ENCODE measurements at regions not wholly inside any gene's neighbourhood (a gene's known extent, or its start where the extent isn't known, plus 50 kb on each side); places are given as distances from the start of the nearest gene placed in this dataset.

DNA sequence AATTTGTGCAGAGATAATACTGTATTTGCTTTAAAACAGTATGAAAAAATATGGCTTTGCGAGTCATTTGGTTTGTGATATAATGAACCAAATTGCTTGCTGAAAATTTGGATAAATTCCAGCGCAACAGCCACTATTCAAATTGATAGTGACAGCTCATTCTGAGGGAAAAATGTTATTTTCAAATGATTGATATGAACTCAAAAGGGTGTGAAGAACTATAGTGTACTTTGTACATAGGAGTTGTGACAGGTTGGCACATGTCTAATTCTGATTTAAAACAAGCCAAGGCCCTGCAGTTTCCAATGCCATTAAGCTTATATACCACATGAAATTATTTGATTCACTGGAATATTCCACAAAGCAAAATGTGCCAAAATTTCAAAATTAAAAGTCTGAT is 1628.9 kb upstream of the AGA start:
- Histone ChIP-seq H3K4me3 (no peak overlapping the region), H3K27me3 (no peaks in the 10 kb centered on the region), H3K9me3 (no peaks in the 10 kb centered on the region), H3K36me3 (no peaks in the 10 kb centered on the region)
- DNase-seq = no peak

DNA sequence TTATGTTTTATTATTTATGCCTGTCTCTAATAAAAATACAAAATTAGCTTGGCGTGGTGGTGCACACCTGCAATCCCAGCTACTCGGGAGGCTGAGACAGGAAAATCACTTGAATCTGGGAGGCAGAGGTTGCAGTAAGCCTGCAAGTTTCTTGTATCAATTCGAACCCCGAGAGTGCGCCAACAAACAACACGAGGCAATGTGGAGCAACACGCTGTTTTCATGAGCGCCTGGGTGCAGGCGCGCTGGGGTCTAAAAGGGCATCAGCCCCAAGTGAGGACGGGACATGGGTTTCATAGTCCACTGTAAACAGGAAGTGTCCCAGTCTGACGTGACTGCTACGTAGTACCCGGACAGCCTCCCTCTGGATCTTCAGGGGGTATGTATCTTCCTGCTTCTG is 1634.6 kb upstream of the AGA start:
- Histone ChIP-seq H3K27me3 (no peaks in the 10 kb centered on the region), H3K4me3 (no peak overlapping the region), H3K36me3 (no peaks in the 10 kb centered on the region), H3K9me3 (no peaks in the 10 kb centered on the region)
- no peak for DNase-seq

DNA sequence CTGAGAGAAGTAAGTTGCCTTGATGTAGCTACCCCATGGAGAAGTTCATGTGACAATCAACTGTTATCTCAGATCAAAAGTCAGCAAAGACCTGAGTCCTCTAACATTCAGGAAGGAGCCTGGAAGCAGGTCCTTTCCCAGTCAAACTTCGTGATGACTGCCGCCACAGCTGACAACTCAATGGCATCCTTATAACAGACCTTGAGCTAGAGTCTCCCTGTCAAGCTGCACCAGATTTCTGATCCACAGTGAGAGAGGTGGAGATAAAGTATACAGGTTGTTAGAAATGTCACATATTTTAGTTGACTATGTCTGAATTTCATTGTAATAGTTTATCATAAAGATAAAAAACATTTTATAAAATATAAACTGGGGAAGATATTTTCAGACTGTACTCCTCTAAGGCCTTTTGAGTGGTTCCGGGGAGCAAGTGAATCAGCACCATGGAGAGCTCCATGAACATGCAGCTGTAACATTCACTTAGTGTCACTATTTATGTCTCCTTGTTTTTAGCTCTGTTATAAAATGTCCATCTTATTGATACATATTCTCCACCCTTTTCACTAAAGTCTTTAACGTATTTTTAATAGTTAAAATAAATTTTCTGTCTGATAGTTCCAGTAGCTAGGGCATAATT is 1653.5 kb upstream of the AGA start:
- H3K27me3 ChIP-seq = no peaks in the 10 kb centered on the region
- DNase-seq = no peak
- H3K9me3 ChIP-seq = no peaks in the 10 kb centered on the region
- H3K36me3 ChIP-seq = no peaks in the 10 kb centered on the region
- no peak overlapping the region for H3K4me3 ChIP-seq

DNA sequence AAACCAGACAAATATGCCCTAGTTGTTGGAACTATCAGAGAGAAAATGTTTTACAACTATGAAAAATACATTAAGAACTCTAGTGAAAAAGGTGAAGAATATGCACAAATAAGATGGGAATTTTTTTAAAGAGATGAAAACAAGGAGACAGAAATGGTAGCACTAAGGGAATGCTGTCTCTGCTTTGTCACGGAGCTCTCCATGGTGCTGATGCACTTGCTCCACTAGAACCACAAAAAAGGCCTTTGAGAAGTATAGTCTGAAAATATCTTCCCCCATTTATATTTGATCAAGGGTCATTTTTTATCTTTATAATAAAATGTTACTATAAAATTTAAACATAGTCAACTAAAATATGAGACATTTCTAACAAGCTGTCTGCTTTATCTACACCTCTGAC is 1655.5 kb upstream of the AGA start:
- Histone ChIP-seq H3K27me3 (no peaks in the 10 kb centered on the region), H3K9me3 (no peaks in the 10 kb centered on the region), H3K4me3 (no peak overlapping the region), H3K36me3 (no peaks in the 10 kb centered on the region)
- no peak for DNase-seq

DNA sequence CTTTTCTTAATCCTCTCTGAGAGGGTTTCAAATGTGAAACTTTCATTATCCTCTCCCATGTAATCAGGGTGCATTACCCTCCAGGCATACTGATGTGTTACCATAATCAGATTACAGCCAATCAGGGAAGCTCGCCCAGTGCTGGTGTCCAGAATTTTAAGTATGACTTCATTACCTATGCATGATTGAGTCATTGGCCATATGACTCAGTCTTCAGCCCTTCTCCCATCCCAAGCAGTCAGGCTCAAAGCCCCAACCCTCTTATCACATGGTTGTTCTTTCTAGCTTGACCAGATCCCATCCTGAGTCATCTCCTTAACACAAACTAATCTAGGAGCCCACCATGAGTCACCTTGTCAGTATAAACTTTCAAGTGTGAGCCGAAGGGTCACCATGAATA is 1668.1 kb upstream of the AGA start:
- no peak overlapping the region for H3K4me3 ChIP-seq
- peak; percentile 23 for DNase-seq

DNA sequence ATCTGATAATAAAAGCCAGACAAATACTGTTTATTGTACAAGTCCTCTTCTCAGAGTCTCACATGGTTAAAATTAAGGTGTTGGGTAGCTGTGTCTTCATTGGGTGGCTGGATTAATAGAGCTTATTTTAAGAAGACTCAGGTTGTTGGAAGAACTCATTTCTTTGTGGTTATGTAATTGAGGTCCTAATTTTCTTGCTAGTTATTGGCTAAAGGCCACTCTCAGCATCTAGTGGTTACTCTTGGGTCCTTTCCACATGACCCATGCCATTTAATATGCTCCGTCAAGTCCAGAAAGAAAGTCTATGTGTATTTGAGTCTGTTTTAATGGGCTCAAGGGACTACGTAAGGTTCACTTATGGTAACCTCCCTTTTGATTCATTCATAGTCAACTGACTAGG is 1668.6 kb upstream of the AGA start:
- no peak for DNase-seq
- H3K4me3 ChIP-seq = no peak overlapping the region
- no peaks in the 10 kb centered on the region for H3K9me3 ChIP-seq
- no peaks in the 10 kb centered on the region for H3K36me3 ChIP-seq
- no peaks in the 10 kb centered on the region for H3K27me3 ChIP-seq

More for the DNA sequence above, 1668.1 kb upstream of the AGA start:
- Histone ChIP-seq H3K27me3 (no peaks in the 10 kb centered on the region), H3K36me3 (no peaks in the 10 kb centered on the region), H3K9me3 (no peaks in the 10 kb centered on the region)

DNA sequence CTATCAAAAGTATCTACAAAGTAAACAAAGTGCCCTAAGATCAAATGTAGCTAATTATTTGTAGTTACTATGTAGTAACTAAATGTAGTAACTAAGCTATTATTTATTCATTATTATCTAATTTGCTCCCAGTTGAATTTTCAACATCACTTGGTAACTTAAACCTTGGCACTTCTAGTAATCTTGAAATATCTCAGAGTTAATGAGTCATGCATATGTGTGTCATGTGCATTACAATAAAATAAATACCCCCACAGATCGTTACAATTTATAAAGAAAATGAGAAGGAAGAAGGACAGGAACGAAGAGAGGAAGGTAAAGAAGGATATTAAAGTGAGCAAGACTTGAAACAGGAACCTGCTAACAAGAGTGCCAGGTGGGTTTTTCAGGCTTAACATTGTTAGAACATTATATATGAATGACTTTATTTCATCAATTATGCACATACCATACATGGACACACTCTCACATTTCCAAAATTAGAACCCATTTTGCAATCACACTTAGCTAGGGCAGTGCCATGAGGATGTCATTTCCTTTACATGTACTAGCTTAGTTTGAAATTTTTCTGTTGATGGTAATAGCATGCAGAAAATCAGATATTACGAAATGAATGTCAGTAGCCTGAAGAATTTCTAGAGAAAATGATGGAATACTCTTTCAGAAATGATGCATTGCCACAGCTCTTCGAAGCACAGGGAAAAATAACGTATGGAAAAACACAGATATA is 1670.4 kb upstream of the AGA start:
- Histone ChIP-seq H3K4me3 (no peak overlapping the region), H3K27me3 (no peaks in the 10 kb centered on the region), H3K36me3 (no peaks in the 10 kb centered on the region), H3K9me3 (no peaks in the 10 kb centered on the region)
- DNase-seq = no peak

DNA sequence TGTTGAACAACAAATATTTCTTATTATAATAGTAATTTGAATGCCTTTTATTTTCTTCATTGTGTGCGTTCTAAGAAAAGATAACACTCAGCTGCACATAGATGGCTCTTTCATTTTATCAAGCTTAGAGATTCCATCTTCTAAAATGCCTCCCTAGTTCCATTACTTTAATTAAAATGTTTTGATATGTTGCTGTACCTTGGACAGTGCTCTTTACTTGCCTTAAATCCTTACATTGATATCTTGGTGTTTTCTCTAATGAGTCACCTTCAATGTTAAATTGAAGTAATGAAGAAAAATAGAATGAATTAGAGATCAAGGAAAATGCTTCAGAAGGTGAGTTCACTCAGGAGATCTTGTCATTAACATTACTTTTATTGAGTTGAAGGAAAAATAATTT is 1672.4 kb upstream of the AGA start:
- no peaks in the 10 kb centered on the region for H3K9me3 ChIP-seq
- no peak for DNase-seq
- no peaks in the 10 kb centered on the region for H3K36me3 ChIP-seq
- H3K27me3 ChIP-seq = no peaks in the 10 kb centered on the region
- H3K4me3 ChIP-seq = no peak overlapping the region

DNA sequence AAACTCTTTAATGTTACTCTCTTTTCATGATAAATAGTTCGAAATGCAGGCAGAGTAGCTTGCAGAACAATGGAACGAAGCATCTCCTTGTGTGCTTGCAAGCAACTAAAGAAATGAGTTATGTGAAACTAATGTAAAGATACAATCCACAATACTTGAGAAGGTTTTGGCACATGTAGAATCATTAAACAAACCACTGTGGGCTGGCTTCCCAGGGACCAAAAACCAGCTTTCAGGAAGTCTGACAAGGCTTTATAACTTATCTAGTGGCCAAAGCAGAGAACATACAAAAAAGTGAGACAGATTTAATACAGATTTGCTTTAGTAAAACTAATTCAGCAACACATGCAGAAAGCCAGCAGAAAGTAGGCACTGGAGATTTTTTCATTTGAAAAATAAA is 1673.8 kb upstream of the AGA start:
- H3K4me3 ChIP-seq = no peak overlapping the region
- no peaks in the 10 kb centered on the region for H3K27me3 ChIP-seq
- peak; percentile 4 for DNase-seq
- no peaks in the 10 kb centered on the region for H3K36me3 ChIP-seq
- no peaks in the 10 kb centered on the region for H3K9me3 ChIP-seq

DNA sequence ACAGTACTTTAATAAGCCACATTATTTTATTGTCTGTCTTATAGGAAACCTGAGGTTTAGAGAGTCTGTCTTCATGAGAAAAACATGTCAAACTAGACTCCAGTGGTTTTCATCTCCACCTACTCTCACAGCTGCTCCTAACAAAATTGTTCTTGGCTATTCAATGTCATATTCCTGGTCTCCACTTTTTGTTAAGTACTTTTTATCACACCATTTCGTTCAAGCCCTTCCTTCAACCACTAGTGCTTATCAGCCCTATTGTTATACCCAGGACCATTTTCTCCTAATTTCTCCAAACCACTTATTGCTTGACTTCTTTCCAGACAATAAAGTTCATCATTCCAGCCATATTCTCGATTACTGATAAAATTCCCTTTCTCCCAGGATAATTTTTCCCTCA is 1674.3 kb upstream of the AGA start:
- Histone ChIP-seq H3K27me3 (no peaks in the 10 kb centered on the region), H3K9me3 (no peaks in the 10 kb centered on the region), H3K36me3 (no peaks in the 10 kb centered on the region), H3K4me3 (no peak overlapping the region)
- DNase-seq = no peak

DNA sequence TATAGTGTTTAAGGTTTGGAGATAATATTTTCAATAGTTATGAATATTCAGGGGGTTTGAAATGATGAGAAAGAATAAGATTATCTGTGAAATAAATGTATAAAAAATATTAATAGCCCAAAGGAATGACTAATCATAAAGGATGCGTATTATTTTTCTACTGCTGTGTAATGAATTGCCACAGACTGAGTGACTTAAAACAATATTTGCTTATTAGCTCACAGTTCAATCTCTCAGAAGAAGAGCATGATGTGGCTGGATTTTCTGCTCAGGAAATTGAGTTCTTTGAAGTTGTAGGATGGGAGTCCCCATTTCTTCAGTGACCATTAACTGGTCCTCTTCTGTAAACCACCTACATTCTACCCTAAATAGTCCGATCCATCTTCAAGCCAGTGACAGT is 1680.8 kb upstream of the AGA start:
- DNase-seq = no peak
- Histone ChIP-seq H3K36me3 (no peaks in the 10 kb centered on the region), H3K4me3 (no peak overlapping the region), H3K27me3 (no peaks in the 10 kb centered on the region), H3K9me3 (no peaks in the 10 kb centered on the region)

DNA sequence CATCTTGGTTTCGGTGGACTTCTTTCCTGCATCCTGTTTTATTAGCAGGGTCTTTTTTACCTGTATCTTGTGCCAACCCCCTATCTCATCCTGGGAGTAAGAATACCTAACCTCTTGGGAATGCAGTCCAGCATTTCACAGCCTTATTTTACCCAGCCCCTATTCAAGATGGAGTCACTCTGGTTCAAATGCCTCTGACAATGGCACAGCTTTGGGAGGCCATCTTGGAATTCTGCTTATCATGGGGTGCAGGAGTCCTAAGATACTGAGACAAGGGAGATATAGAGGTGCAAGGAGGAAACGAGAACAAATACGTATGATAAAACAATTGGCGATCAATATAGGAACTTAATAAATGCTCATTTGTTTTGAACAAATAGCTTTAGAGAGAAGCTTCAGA is 1682.2 kb upstream of the AGA start:
- Histone ChIP-seq H3K9me3 (no peaks in the 10 kb centered on the region), H3K36me3 (no peaks in the 10 kb centered on the region), H3K4me3 (no peak overlapping the region), H3K27me3 (no peaks in the 10 kb centered on the region)
- no peak for DNase-seq

DNA sequence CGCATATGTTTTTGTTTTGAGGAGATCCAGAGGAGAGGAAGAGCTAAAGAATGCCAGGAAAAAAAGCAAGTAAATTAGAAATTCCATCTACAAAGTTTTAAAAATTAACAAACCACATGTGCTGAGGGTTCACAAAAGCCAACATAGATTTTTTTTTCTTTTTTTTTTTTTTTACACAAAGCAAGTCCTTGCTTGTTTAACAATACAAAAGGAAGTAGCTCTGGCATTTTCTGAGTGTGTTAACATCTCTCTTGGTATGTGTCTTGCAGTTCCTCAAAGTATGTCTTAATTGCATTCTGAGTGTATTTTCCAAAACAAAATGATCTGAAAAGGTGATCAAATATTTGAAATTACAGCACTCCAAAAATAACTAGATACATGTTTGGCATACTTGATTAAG is 1682.7 kb upstream of the AGA start:
- H3K36me3 ChIP-seq = no peaks in the 10 kb centered on the region
- no peak for DNase-seq
- no peaks in the 10 kb centered on the region for H3K9me3 ChIP-seq
- H3K4me3 ChIP-seq = 0 out of 2 replicates have a peak overlapping the region, but pooled peaks have one; percentile 2
- H3K27me3 ChIP-seq = no peaks in the 10 kb centered on the region

DNA sequence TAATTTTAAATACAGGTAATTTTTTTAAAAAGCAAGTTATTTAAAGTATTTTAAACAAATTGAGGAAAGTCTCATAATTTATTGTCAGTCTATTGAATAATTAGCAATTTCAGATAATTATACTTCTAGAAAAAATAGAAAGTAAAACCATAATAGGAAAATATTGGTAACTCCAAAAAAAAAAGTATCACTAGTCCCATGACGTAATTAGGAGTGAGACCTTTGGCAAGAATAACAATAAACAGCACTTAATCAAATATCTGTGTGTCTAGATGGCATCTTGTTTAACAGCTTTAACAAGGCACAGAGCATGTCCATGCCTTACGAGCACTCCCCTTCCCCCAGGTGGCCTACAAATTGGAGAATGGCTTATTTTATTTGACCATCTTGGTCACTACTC is 1683.6 kb upstream of the AGA start:
- Histone ChIP-seq H3K4me3 (no peak overlapping the region), H3K36me3 (no peaks in the 10 kb centered on the region)
- DNase-seq = no peak

DNA sequence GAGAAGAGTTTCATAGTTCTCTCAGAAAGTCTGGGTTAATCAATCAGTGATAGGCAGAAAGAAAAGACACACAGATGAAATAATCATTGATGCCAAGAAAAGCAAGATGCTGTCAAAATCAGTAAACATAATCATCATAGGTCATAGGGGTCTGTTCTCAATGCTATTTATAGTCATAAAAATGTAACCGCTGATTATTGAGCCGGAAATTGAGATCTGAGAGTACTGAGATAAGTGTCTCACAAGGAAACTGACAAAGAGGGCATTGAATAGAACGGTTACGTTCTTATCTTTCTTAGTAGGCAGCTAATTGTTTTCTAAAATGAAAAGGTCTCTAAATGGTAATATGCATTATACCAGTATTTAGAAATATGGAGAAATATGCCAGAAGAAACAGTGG is 1686.1 kb upstream of the AGA start:
- Histone ChIP-seq H3K4me3 (no peak overlapping the region), H3K9me3 (no peaks in the 10 kb centered on the region), H3K27me3 (no peaks in the 10 kb centered on the region), H3K36me3 (no peaks in the 10 kb centered on the region)
- no peak for DNase-seq

More for the DNA sequence above, 1683.6 kb upstream of the AGA start:
- Histone ChIP-seq H3K9me3 (no peaks in the 10 kb centered on the region), H3K27me3 (no peaks in the 10 kb centered on the region)

DNA sequence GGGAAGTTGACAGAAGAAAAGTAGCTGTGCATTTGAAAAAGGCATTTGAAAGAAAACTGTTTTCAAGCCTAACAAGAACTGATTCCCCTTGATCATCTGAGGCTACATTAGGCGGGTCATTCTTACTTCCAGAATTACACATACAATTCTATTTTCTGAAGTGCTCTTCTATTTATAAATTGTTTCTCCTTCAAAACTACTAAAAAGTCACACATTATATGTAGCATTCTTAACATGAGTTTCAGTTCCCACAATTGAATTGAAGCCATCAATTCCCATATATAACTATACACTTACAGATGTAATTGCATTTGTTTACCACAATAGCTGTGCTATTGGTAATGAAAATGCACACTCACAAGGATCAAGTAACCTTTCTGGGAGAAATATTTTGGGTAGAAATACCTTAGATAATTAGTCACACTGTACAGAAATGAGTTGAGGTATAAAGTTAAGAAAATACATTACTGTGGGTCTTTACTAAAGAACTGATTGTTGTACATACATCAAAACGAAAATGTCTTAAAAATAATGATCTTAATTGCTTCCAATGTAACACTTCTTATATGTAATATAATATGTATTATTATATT is 1688.0 kb upstream of the AGA start:
- no peak overlapping the region for H3K4me3 ChIP-seq
- no peaks in the 10 kb centered on the region for H3K27me3 ChIP-seq
- no peaks in the 10 kb centered on the region for H3K9me3 ChIP-seq
- H3K36me3 ChIP-seq = no peaks in the 10 kb centered on the region
- DNase-seq = no peak

DNA sequence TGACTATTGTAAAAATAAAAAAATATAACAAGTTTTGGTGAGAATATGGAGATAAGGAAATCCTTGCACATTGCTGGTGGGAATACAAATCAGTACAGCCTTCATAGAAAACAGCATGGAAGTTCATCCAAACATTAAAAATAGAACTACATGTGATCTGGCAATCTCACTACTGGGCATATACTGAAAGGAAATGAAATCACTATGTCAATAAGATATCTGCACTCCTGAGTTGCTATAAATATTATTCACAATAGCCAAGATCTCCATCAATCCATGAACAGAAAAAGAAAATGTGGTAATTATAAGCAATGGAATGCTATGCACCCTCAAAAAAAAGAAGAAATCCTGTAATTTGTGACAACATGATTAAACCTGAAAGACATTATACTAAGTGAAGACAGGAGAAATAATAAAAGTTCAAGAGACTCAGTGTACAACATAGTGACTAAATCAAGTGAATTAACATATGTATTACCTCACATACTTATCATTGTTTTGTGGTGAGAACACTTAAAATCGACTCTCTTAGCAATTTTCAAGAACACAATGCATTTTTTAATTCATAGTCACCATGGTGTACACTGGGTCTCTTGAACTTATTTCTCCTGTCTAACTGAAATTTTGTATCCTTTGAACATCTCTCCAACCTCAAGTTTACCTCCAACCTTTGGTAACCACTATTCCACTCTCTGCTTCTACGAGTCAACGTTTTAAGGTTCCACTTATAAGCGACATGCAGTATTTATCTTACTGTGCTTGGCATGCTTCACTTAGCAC is 1703.7 kb upstream of the AGA start:
- no peaks in the 10 kb centered on the region for H3K27me3 ChIP-seq
- no peak overlapping the region for H3K4me3 ChIP-seq
- no peak for DNase-seq
- H3K36me3 ChIP-seq = no peaks in the 10 kb centered on the region
- no peaks in the 10 kb centered on the region for H3K9me3 ChIP-seq

Data from MG63 (cell line).